ENCODE measurements at regions not wholly inside any gene's neighbourhood (a gene's known extent, or its start where the extent isn't known, plus 50 kb on each side); places are given as distances from the start of the nearest gene placed in this dataset.

- TF ChIP-seq CTCF (IDR thresholded peaks at IDR 0.05) (no peak), POLR2A (IDR thresholded peaks at IDR 0.05) (no peak)
These were observed 85.8 kb upstream of the ZNF536 start for GRCh38 chr19:30286378-30286777.

Measured in gastroesophageal sphincter (tissue), 3 donors.